ENCODE measurements at regions not wholly inside any gene's neighbourhood (a gene's known extent, or its start where the extent isn't known, plus 50 kb on each side); places are given as distances from the start of the nearest gene placed in this dataset.
"Not testable (repeated sequence)": the region's sequence is repeated elsewhere in the genome, so short reads cannot be mapped to it uniquely, and the experiment has no call there.

GRCh38 chr7:148472406-148472805, 118.2 kb upstream of the C7orf33 start:
- no peak for DNase-seq (ENCODE audit: extremely low read depth in 1 of 2, low read depth in 1 of 2)

GRCh38 chr7:148473703-148474480, 116.7 kb upstream of the C7orf33 start:
- no peak for DNase-seq (ENCODE audit: extremely low read depth in 1 of 2, low read depth in 1 of 2)

GRCh38 chr7:148474481-148475025, 116.0 kb upstream of the C7orf33 start:
- DNase-seq (ENCODE audit: extremely low read depth in 1 of 2, low read depth in 1 of 2) = no peak

- no peak for DNase-seq (ENCODE audit: extremely low read depth in 1 of 2, low read depth in 1 of 2)
These were observed 112.0 kb upstream of the C7orf33 start for GRCh38 chr7:148478551-148478950.

- DNase-seq (ENCODE audit: extremely low read depth in 1 of 2, low read depth in 1 of 2) = no peak
These were observed 110.0 kb upstream of the C7orf33 start for GRCh38 chr7:148480479-148481146.

- DNase-seq (ENCODE audit: extremely low read depth in 1 of 2, low read depth in 1 of 2) = no peak
These were observed 109.4 kb upstream of the C7orf33 start for GRCh38 chr7:148481147-148481526.

- no peak for DNase-seq (ENCODE audit: extremely low read depth in 1 of 2, low read depth in 1 of 2)
These were observed 108.5 kb upstream of the C7orf33 start for GRCh38 chr7:148481971-148482626.

- no peak for DNase-seq (ENCODE audit: extremely low read depth in 1 of 2, low read depth in 1 of 2)
These were observed 106.9 kb upstream of the C7orf33 start for GRCh38 chr7:148483515-148484308.

- no peak for DNase-seq (ENCODE audit: extremely low read depth in 1 of 2, low read depth in 1 of 2)
These were observed 106.1 kb upstream of the C7orf33 start for GRCh38 chr7:148484486-148484885.

- no peak for DNase-seq (ENCODE audit: extremely low read depth in 1 of 2, low read depth in 1 of 2)
These were observed 104.9 kb upstream of the C7orf33 start for GRCh38 chr7:148485618-148486017.

- no peak for DNase-seq (ENCODE audit: extremely low read depth in 1 of 2, low read depth in 1 of 2)
These were observed 103.6 kb upstream of the C7orf33 start for GRCh38 chr7:148486937-148487336.

- no peak for DNase-seq (ENCODE audit: extremely low read depth in 1 of 2, low read depth in 1 of 2)
These were observed 102.7 kb upstream of the C7orf33 start for GRCh38 chr7:148487912-148488311.

- no peak for DNase-seq (ENCODE audit: extremely low read depth in 1 of 2, low read depth in 1 of 2)
These were observed 100.9 kb upstream of the C7orf33 start for GRCh38 chr7:148489678-148490077.

- DNase-seq (ENCODE audit: extremely low read depth in 1 of 2, low read depth in 1 of 2) = no peak
These were observed 98.3 kb upstream of the C7orf33 start for GRCh38 chr7:148492157-148492860.

GRCh38 chr7:148495605-148496004, 95.0 kb upstream of the C7orf33 start:
- no peak for DNase-seq (ENCODE audit: extremely low read depth in 1 of 2, low read depth in 1 of 2)

- no peak for DNase-seq (ENCODE audit: extremely low read depth in 1 of 2, low read depth in 1 of 2)
These were observed 89.6 kb upstream of the C7orf33 start for GRCh38 chr7:148500978-148501377.

- DNase-seq (ENCODE audit: extremely low read depth in 1 of 2, low read depth in 1 of 2) = no peak
These were observed 86.6 kb upstream of the C7orf33 start for GRCh38 chr7:148503900-148504487.

- DNase-seq (ENCODE audit: extremely low read depth in 1 of 2, low read depth in 1 of 2) = no peak
These were observed 84.8 kb upstream of the C7orf33 start for GRCh38 chr7:148505645-148506375.

GRCh38 chr7:148507064-148507573, 83.4 kb upstream of the C7orf33 start:
- not testable (repeated sequence) for DNase-seq (ENCODE audit: extremely low read depth in 1 of 2, low read depth in 1 of 2)

Data from stimulated activated CD8-positive, alpha-beta memory T cell treated with anti-CD3 and anti-CD28 coated beads, Interleukin-7, amount 100 ng/mL, for 48 hours (primary cell).